CD4-positive, alpha-beta T cell treated with Interleukin-4 for 1 hour (primary cell): ENCODE measurements at regions not wholly inside any gene's neighbourhood (a gene's known extent, or its start where the extent isn't known, plus 50 kb on each side); places are given as distances from the start of the nearest gene placed in this dataset.
"Not testable (repeated sequence)": the region's sequence is repeated elsewhere in the genome, so short reads cannot be mapped to it uniquely, and the experiment has no call there.

Source experiments
- DNase-seq, 2 donors: peaks; one replicate each; pipeline ENCODE4 v3.0.0-alpha.2; 2020 to 2022

DNA sequence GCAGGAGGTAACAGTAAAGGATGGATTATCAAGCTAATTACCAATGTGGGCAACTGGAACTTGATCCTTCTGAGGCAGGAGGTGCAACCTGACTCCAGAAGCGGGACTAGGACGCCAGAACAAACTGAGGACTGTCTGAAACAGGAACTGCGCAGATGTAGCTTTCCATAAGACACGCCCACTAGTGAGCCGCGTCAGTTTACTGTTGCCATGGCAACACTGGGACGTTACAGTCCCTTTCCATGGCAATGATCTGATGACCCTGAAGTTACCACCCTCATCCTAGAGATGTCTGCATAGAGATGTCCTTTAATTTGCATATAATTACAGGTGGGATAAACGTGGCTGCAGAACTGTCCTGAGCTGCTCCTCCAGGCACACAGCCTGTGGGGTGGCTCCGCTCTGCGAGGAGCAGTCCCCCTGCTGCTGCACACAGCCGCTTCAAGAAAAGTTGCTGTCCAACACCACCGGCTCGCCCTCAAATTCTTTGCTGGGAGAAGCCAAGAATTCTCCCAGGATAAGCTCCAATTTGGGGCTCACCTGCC, 816.6 kb downstream of the UQCRFS1 start:
- no peak for DNase-seq

DNA sequence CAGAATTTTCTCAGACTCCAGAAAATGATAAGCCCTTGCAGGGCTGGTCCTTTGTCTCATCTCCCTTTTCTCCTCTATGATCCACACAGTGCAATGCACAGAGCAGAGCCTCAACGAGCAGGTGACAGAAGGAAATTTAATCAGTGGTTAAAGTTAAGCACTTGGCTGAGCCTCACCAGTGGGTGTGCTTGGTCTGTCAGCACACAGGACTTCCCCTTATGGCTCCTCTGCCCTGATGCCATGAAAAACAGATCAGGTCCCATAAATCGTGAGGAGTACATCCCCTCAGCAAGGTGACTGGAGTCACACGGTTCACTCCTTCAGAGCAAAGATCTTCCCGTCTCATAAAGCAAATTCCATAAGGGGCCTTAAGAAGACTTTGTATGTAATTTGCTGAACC, 818.2 kb downstream of the UQCRFS1 start:
- DNase-seq = no peak

DNA sequence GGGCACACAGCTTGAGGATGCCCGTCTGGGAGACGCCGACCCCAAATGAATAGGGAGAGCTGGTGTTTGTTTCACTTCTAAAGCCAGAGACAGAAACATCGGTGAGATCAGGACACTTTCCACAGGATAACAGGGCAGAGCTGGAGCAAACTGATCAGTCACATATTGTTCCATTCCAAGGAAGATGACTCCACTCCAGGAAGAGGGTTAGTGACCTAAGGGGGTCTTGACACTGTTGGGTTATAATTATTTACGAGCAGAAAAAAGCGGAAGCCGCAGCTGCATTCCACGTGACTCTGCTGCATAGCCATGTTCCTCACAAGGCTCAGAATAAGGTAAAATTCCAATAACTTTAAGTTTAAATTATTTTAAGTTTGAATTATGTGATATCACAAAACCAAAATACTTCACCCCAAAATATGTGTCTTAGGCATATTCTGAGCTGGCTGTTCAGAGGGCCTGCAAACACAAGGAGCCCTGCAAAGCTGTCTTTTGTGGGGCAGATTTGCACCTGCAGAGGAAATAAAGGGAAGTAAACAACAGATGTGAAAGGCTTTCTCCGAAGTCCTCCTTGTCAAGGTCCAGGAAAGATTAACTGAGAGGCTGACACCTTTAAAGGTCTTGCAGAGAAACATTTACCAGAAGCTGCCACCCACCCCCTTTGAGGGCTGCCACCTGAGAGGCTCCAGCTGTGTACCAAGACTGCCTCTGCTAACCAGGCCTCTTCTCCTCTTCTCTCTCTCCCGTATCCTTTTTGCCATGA, 819.2 kb downstream of the UQCRFS1 start:
- no peak for DNase-seq

DNA sequence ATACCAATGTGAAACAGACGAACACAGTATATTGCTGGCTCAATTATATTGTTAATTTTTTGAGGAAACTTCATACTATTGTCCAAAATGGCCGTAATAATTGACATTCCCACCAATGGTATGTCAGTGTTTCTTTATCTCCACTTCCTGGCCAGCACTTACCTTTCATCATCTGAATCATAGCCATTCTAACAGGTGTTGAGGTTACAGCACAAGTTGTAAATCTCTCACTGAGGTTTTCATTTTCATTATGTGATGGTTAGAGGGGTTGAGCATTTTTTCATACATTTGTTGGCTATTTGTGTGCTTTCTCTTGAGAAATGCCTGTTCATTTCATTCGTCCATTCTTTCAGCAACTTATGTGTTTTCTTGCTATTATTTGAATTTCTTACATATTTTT, 824.0 kb downstream of the UQCRFS1 start:
- DNase-seq = no peak

DNA sequence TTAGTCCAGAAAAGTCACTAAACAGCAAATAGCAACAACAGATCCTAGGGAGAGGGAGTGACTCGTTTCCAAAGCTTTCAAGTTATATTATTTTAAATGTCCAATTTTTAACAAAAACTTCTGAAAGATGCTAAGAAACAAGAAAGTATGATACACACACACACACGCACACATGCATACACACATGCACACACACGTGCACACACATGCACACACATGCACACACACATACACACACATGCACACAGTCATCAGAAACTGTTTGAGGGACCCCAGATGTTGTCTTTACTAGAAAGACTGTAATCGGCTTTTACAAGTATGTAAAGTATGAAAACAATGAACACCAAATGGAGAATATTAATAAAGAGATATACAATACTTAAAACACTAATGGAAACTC, 825.4 kb downstream of the UQCRFS1 start:
- DNase-seq = no peak

DNA sequence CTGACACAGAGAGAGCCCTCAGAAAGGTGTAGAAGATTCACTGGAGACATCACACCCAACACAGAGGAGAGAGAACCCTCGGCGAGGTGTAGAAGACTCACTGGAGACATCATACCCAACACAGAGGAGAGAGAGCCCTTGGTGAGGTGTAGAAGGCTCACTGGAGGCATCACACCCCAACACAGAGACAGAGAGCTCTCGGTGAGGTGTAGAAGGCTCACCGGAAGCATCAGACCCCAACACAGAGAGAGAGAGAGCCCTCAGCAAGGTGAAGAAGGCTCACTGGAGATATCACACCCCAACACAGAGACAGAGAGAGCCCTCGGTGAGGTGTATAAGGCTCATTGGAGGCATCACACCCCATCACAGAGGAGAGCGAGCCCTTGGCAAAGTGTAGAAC, 826.5 kb downstream of the UQCRFS1 start:
- no peak for DNase-seq

DNA sequence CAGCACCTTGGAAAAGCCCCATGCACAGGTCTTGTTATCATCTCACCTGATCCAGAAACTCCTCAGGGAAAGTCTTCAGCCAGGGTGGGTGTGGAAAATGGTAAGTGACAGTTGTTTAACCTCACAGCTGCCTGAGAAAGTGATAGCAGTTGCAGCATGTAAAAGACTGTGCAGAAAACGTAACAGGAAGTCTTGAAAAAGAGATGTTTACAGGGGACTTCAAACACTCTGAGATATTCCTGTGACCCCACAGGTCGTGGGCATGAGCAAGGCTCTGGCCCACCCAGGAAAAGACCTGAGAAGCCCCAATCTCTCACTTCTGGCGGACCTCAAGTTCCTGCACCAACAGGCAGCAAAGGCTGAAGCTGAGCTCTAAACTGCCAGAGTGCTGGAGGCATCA, 826.9 kb downstream of the UQCRFS1 start:
- DNase-seq = no peak

DNA sequence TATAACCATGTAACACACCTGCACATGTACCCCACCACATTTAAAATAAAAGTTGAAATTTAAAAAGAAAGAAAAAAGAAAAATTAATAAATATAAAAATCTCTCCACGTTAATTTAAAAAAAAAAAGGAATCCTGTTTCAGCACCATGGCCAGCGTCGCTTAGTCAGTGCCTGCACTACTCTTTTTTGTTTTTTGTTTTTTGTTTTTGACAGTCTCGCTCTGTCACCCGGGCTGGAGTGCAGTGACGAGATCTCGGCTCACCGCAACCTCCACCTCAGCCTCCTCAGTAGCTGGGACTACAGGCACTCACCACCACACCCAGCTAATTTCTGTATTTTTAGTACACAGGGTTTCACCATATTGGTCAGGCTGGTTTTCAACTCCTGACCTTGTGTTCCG, 835.9 kb downstream of the UQCRFS1 start:
- DNase-seq = no peak

DNA sequence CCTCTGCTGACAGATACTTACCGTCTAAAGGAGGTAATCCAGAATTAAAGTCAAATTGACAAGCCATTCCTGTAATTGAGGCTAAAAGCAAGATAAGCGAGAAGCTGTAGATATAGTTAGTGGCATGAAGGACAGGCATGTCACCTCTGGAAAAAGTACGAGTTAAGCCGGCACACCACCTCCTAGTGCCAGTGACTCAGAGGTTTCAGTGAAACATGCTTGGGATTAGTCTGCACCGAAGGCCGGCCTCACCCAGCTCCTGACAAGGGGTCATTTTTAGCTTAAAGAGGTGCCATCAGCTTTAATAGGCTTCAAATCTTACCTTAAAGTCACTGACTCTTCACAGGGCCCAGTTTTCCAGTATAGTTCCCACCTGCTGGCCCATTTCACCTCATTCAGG, 838.0 kb downstream of the UQCRFS1 start:
- no peak for DNase-seq

DNA sequence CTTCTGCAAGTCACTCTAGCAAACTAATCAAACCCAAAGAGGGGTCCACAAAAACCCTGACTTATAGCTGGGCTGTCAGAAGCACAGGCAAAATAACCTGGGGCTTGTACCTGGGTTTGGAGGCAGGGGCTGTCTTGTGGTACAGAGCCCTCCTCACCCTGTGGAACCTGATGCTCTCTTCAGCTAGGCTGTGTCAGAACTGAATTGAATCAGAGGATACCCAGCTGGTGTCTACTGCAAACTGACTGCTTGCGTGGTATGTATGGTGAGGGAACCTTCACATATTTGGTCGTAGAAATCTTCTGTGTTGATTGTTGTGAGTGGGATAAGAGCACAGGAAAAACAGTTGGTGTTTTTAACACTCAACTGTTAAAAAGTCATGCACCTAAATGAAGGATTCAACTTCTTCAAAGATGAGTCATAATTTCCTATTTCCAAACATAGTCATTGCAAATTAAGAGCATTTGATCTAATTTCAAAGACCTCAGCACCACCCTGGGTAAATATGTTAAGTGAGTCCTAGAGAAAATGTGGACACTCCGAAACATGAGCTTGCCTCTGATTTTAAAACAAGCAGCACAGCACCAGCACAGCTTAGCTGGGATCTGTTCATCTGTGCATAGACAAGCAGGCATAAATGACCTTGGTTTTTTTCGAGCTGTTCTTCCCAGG, 840.2 kb downstream of the UQCRFS1 start:
- no peak for DNase-seq

DNA sequence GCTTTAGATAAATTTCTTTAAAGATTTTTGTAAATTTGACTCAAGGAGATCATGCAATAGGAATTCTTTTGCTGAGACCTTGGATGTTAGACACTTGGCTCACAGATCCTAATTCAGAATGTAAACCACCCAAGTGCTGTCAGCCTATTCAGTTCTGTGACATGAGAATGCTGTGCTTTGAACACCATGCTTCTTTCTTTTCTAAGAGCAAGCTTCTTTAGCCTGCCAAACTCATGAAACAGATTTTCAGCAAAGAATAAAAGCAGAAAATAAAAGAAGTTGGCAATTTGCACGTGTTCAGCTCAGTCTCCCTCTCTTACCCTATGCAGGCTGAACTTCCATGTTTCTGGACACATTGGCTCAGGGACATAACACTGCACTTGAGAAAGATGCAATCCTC, 845.8 kb downstream of the UQCRFS1 start:
- DNase-seq = no peak

DNA sequence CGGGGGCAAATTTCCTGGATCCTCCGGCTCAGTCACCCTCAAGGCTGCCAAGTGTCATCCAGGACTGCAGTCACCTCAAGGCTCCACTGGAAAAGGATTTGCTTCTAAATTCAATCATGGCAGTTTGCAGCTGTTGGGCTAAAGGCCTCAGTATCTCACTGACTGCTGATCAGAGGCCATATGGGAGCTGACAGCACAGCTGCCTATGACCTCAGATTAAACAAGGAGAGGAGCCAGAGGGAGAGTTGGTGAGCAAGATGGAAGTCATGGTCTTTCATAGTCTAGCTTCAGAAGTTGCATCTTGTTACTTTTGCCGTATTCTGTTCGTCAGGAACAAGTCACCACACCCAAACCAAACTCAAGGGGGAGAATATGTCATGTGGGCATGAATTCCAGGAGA, 849.7 kb downstream of the UQCRFS1 start:
- DNase-seq = no peak

DNA sequence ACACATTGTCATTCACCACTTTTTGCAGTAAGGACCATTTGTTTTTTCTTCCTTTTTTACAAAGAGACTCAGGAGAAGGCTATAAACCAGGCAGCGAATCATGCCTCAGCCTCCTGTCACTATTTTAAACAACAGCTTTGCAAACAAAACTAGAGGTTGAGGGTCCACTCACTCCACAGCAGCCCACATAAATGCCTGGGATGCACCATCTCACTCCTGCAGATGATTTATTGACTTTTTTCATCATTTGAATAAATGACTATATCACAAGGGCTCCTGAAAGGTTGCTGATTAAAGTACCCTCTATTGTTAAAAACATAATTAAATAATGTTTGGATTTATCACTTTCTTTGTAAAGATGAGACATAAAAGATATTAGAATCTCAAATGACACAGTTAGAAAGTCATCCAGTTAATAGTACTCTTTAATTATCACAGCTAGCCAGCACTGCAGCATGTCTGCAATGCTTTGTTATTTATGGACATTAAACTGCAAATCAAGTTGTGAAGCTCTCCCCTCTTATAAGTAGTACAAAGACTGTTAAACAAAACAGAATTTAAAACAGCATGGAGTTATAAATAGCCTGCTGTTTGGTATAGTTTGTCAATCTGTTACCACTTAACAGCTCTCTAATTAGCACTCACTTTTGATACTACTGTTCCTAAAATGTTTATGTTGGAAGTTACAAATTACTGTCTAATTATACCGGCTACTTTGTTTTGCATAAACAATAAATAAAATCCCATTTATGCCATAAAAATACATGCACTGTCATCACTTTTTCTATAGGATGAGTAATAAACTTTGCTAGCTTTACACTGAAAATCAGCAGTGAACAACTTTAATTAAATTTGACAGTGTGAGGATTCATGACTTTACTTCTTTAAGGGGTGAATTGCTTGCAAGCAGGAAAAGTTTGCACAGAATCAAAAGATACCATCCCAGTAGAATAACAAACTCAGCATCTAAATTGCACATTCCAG, 853.2 kb downstream of the UQCRFS1 start:
- DNase-seq = no peak

DNA sequence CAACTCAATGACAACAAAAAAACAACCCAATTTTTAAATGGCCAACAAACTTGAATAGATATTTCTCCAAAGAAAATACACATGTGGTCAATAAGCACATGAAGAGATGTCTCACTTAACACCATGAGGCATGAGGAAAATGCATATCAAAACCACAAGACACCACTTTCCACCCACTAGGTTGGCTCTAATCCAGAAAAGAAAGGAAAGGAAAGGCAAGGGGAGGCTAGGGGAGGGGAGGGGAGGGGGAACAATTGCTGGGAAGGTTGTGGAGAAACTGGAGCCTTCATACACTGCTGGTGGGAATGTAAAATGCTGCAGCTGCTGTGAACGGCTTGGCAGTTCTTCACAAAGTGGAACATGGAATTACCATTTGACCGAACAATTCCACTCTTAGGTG, 854.3 kb downstream of the UQCRFS1 start:
- DNase-seq = no peak

DNA sequence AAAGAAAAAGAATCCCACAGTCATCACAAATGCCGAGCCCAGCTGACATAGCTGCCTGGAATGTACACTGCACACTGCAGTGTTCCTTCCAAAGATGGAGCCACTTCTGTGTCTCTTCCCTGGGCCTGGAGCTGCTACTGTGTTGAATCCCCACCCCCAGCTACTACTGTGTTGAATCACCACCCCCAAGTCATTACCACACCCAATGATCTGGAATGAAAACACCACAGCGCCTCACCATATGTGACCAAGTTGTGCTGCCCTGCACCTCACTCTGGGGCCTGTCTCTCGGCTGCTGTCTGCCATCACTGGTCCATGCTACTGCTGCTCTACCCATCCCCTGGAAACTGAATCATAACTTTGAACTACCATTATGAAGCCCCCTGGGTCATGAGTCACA, 861.2 kb downstream of the UQCRFS1 start:
- no peak for DNase-seq

DNA sequence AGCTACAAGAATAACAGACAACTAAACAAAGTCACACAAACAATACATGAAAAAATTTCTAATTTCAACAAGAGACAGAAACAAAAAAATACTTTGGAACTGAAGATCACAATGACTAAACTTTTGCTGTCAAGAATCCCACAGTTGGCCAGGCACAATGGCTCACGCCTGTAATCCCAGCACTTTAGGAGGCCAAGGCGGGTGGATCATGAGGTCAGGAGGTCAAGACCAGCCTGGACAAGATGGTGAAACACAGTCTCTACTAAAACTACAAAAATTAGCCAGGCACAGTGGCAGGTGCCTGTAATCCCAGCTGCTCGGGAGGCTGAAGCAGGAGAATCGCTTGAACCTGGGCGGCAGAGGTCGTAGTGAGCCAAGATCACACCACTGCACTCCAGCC, 861.6 kb downstream of the UQCRFS1 start:
- DNase-seq = not testable (repeated sequence)

DNA sequence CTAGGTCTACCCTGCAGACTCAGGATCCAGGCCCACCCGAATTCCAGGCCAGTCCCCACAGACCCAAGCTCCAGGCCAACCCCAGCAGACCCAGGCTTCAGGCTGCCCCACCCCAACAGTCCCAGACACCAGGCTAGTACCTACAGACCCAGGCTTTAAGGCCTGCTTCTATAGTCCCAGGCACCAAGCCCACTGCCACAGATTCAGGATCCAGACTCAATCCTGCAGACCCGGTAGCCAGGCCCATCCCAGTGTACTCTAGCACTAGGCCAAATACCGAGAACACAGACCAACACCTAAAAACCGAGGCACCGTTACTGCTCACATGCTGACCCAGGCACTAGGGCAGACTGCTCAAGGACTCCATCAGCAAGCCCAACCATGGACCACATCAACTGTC, 862.3 kb downstream of the UQCRFS1 start:
- DNase-seq = no peak

DNA sequence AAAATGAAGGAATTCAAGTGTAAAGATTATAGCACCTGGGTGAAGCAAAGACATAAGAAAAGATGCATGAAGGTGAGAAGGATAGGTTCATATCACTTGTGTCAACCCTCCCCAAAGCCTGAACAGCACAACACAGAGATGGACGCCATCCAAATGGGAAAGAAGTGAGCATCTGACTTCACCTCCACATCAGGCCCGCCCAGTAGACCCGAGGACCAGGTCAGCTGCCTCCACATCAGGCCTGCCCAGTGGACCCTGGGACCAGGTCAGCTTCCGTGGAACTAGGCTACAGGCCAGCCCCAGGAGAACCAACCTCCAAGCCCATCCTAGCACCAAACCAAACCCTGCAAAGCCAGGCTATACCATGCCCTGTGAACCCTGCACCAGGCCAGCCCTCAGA, 862.9 kb downstream of the UQCRFS1 start:
- no peak for DNase-seq

DNA sequence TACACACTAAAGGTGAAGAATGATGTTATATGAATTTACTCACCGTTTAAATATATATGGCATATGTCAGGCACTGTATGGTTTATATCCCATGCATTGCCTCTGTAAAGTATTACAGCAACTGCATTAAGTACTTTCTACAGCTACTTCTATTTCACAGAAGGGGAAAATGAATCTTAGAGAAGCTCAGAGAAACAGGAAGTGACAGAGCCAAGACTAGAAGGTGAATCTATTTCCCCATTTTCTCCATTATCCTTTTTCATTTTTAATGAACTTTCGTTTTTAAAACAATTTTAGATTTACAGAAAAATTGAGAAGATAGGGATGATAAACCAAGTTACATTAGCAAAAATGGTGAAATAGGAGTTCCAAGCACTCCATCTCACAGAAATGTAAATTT, 863.3 kb downstream of the UQCRFS1 start:
- no peak for DNase-seq

DNA sequence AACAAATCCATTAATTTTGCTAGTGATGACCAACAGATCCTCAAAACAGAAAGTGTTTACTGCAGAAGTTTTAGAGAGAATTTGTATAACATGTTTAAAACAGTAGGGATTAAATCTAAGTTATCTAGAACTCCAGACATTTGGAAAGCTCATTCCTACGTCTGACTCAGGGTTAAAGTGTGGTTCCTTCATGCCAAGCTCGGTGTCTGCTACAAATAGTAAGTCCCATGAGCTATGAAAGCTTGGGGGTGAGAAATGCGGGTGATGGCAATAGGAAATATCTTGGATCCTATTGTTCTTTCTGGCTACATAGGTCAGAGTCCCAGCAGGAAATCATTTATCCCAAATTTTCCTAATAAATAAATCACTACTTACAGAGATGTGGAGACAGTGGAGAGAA, 867.1 kb downstream of the UQCRFS1 start:
- no peak for DNase-seq

DNA sequence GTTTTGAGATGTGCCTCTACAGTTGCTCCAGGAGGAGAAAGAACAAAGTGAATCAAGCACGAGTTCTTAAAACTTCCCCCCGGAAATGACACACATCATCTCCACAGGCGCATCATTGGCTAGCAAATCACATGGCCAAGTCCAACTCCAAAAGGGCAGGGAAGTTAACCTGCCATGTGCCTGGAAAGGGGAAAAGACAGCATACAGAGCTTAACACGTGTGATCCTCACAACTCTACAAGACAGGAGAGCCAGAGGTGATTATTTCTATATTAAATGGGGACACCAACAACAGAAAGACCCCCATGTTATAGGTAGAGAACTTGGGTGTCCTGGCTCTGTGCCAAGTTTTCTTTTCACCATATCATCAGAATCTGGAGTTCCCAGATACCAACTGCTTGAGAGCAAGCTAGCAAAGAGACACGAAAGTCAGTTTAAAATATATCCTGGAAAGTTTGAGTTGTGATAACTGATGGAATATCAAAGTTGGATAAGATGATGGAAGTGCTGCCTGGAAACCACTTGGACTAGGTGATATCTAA, 871.1 kb downstream of the UQCRFS1 start:
- DNase-seq = no peak

DNA sequence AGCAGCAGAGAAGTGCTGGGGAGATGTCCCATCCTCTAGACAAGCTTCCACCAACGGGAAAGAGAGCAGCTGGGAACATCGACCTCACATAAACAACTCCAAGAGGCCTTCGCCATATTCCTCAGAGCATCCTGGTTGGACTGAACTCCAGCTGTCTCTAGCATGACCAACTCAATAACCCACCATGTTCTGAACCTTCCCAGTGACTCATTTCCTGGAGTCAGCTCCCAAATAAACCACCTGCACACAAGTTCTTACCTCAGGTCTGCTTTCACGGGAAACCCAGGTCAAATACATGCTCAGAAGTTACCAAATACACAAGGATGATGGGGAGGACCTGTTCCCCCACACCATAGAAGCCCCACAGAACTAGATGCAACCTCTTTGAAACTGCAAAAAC, 878.5 kb downstream of the UQCRFS1 start:
- DNase-seq = no peak

DNA sequence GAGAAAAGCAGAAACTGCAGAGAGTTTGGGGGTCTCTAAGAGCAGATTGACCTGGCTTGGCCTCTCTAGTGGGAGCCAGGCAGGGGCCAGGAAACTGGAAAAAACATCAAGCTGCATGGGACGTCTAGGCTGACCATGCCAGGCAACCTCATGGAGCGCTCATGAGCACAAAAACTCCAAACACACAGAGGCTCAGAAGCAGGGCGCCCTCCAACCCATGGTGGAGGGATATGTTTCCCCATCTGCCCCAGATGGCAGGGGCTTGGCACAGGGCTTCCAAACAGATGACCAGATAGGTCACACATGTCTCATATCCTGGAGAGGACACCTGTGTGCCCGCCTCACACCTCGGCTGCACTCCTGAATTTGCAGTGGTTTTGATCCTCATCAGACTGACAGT, 879.0 kb downstream of the UQCRFS1 start:
- no peak for DNase-seq
